ENCODE measurements at regions not wholly inside any gene's neighbourhood (a gene's known extent, or its start where the extent isn't known, plus 50 kb on each side); places are given as distances from the start of the nearest gene placed in this dataset.
"Not testable (repeated sequence)": the region's sequence is repeated elsewhere in the genome, so short reads cannot be mapped to it uniquely, and the experiment has no call there.

DNA sequence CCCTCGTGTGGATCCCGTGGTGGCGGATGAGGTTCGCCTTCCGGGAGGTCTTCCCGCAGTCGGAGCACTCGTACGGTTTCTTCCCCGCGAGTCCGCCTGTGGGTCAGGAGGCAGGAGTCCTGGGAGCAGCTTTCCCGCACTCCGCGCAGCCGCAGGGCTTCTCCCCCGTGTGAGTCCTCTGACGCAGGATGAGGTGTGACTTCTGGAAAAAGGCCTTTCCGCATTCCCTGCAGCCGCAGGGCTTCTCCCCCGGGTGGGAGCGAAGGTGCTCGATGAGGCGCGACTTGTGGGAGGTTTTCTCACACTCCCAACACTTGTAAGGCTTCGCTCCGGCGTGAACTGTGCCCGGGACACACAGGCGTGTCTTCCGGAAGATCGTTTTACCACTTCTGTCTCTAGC is 68.8 kb upstream of the WIPI2 start:
- not testable (repeated sequence) for H3K27ac Mint-ChIP-seq; H3K4me1 Mint-ChIP-seq; DNase-seq (ENCODE audit: low spot score in 2 of 2); H3K9me3 Mint-ChIP-seq; H3K36me3 Mint-ChIP-seq; ATAC-seq; H3K4me3 Mint-ChIP-seq

DNA sequence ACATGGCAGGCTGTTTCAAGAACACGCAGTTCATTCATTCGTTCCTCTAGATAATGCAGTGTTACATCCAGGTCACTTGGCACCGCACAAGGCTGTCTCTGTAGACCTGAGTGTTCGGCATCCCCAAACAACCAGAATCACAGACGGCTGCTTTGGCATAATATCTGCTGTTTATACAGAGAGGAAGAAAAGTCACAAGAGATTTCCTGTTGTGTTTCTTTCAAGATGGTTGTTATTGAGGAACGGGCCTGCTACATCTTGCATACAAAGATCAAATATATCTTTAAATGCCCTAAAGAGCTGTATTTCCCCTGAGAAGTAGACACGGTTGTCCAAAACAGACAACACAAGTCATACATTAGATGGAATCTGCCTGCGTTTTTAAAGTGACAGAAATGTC is 58.8 kb upstream of the WIPI2 start:
- not testable (repeated sequence) for H3K9me3 Mint-ChIP-seq; H3K36me3 Mint-ChIP-seq; H3K4me1 Mint-ChIP-seq; H3K27ac Mint-ChIP-seq; H3K4me3 Mint-ChIP-seq; DNase-seq (ENCODE audit: low spot score in 2 of 2); ATAC-seq

DNA sequence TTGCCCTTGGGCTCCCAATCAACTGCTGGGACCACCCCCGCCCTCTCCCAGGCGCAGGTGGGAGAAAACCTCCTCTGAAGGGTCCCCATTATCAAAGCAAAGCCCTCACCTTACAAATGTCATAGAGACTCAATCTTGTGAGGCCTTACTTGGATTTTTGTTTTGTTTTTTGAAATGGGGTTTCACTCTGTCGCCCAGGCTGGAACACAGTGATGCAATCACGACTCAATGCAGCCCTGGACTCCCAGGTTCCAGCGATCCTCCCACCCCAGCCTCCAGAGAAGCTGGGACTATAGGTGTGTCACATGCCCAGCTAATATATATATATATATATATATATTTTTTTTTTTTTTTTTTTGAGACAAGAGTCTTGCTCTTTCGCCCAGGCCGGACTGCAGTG is 57.5 kb upstream of the WIPI2 start:
- no peaks in the 10 kb centered on the region for H3K36me3 Mint-ChIP-seq
- peaks cover 8% of the 10 kb centered on the region for H3K4me1 Mint-ChIP-seq
- no peaks in the 10 kb centered on the region for H3K9me3 Mint-ChIP-seq
- no peak overlapping the region for H3K27ac Mint-ChIP-seq
- ATAC-seq (no peak), DNase-seq (ENCODE audit: low spot score in 2 of 2) (no peak)
- no peak overlapping the region for H3K4me3 Mint-ChIP-seq

DNA sequence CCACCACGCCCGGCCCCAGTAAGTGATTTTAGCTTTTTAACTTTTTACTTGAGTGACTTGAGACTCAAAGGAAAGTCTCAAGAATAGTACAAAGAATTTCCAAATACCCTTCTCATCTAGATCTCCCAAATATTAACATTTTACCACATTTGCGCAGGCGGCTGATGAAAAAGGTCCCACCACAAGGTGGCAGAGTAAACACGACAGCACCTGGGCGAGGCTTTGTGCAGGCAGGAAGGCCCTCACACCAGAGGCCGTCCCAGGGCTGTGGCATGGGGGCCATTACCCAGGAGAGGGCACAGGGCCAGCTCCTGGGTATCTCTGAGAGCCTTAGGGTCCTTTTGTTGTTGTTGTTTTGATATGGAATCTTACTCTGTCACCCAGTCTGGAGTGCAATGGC is 50.0 kb upstream of the WIPI2 start:
- no peak overlapping the region for H3K27ac Mint-ChIP-seq
- H3K4me1 Mint-ChIP-seq: peaks cover 13% of the 10 kb centered on the region
- peak in 1 of 2 donors; percentile 50 for DNase-seq (ENCODE audit: low spot score in 2 of 2)
- H3K36me3 Mint-ChIP-seq: no peaks in the 10 kb centered on the region
- ATAC-seq: no peak
- no peak overlapping the region for H3K4me3 Mint-ChIP-seq
- no peaks in the 10 kb centered on the region for H3K9me3 Mint-ChIP-seq

All from stimulated activated effector memory CD8-positive, alpha-beta T cell treated with anti-CD3 and anti-CD28 coated beads, Interleukin-12 subunit alpha, Interleukin-12 subunit beta, amount 100 ng/mL, for 72 hours (primary cell).